IPS-15b (cell line): ENCODE measurements at regions not wholly inside any gene's neighbourhood (a gene's known extent, or its start where the extent isn't known, plus 50 kb on each side); places are given as distances from the start of the nearest gene placed in this dataset.

Source experiments
- H3K27me3 ChIP-seq: one replicate; pipeline ENCODE4 v1.6.1; 2013; ENCODE audit warnings: low read length; ENCODE audit not compliant: control insufficient read depth, insufficient read depth
- H3K36me3 ChIP-seq: one replicate; pipeline ENCODE4 v1.6.1; 2013; ENCODE audit warnings: low read length; ENCODE audit not compliant: control insufficient read depth, insufficient read depth
- H3K4me1 ChIP-seq: one replicate; pipeline ENCODE4 v1.6.1; 2013; ENCODE audit warnings: mild to moderate bottlenecking, low read length; ENCODE audit not compliant: control insufficient read depth, insufficient read depth
- H3K4me3 ChIP-seq: one replicate; pipeline ENCODE4 v1.5.1; 2013; ENCODE audit warnings: low read depth, low read length
- H3K9ac ChIP-seq: one replicate; pipeline ENCODE4 v1.6.1; 2013; ENCODE audit warnings: low read depth, mild to moderate bottlenecking, low read length
- H3K9me3 ChIP-seq: one replicate; pipeline ENCODE4 v1.6.1; 2013; ENCODE audit warnings: mild to moderate bottlenecking, low read length; ENCODE audit not compliant: control insufficient read depth, insufficient read depth

GRCh38 chr4:56112377-56112776 is 163.6 kb downstream of the CEP135 start:
- no peaks in the 10 kb centered on the region for H3K9me3 ChIP-seq
- no peaks in the 10 kb centered on the region for H3K36me3 ChIP-seq
- H3K4me1 ChIP-seq: peaks cover 3% of the 10 kb centered on the region
- H3K27me3 ChIP-seq: no peaks in the 10 kb centered on the region
- peak overlapping the region; percentile 4 for H3K9ac ChIP-seq
- H3K4me3 ChIP-seq: no peak overlapping the region

- no peaks in the 10 kb centered on the region for H3K36me3 ChIP-seq
- no peak overlapping the region for H3K9ac ChIP-seq
- no peaks in the 10 kb centered on the region for H3K4me1 ChIP-seq
- no peaks in the 10 kb centered on the region for H3K9me3 ChIP-seq
- H3K4me3 ChIP-seq: no peak overlapping the region
- no peaks in the 10 kb centered on the region for H3K27me3 ChIP-seq
These were observed 157.7 kb downstream of the CEP135 start for GRCh38 chr4:56106180-56107147.

DNA sequence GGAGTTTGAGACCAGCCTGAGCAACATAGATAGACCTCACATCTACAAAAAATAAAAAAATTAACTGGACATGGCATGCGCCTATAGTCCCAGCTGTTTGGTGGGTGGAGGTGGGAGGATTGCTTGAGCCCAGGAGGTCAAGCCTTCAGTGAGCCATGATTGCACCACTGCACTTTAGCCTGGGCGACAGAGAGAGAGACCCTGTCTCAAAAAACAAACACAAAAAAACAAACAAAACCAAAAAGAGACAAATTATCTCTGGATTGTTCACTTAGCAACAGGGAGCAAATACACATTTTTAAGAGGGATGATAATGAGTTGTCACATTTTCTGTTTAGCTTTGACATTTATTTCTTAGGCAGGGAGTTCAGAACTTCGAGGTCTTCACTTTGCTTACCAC is 155.4 kb downstream of the CEP135 start:
- H3K9me3 ChIP-seq: no peaks in the 10 kb centered on the region
- H3K9ac ChIP-seq: no peak overlapping the region
- no peaks in the 10 kb centered on the region for H3K27me3 ChIP-seq
- H3K4me3 ChIP-seq: no peak overlapping the region
- H3K36me3 ChIP-seq: no peaks in the 10 kb centered on the region
- no peaks in the 10 kb centered on the region for H3K4me1 ChIP-seq

DNA sequence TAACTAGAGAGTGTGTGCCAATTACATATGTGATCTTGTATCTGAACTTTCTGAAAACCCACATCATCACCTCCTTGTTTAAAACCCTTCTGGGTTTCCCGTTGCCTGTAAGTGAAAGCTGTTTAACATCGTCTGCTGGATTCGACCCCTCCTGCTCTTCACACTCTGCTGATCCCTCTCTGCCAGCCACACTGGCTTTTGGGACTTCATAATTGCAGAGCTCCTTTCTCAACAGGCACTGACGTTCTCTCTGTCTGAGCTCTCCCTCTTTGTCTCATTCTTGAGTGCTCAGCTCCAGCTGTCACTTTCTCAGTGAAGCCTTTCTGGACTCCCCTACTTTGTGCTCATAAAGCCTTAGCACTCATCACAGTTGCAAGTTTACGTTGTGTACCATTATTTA is 153.9 kb downstream of the CEP135 start:
- Histone ChIP-seq H3K9ac (no peak overlapping the region), H3K4me3 (no peak overlapping the region), H3K4me1 (no peaks in the 10 kb centered on the region), H3K36me3 (no peaks in the 10 kb centered on the region), H3K9me3 (no peaks in the 10 kb centered on the region), H3K27me3 (no peaks in the 10 kb centered on the region)

DNA sequence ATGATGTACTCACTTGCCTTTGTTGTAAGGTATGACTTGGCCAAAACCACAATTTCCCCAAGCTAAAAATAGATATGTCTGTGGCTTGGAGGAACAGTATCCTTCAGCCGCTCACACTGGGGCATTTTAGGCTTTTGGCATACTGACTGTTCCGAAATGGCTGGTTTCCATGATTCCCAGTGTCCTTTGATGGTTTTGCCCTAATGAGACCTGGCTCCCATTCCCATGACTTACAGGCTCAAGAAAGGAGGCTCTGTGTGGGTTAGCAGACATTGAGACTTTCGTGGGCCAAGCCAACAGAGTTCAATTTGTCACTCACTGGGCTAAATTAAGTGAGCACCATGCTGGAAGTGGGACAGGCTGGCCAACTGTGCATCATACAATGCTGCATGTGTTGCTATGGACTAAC is 150.6 kb downstream of the CEP135 start:
- H3K9me3 ChIP-seq: no peaks in the 10 kb centered on the region
- no peak overlapping the region for H3K9ac ChIP-seq
- no peak overlapping the region for H3K4me3 ChIP-seq
- H3K27me3 ChIP-seq: no peaks in the 10 kb centered on the region
- no peaks in the 10 kb centered on the region for H3K36me3 ChIP-seq
- no peaks in the 10 kb centered on the region for H3K4me1 ChIP-seq

- no peak overlapping the region for H3K4me3 ChIP-seq
- no peaks in the 10 kb centered on the region for H3K27me3 ChIP-seq
- no peaks in the 10 kb centered on the region for H3K9me3 ChIP-seq
- H3K9ac ChIP-seq: no peak overlapping the region
- H3K4me1 ChIP-seq: peaks cover 3% of the 10 kb centered on the region
- no peaks in the 10 kb centered on the region for H3K36me3 ChIP-seq
These were observed 144.8 kb downstream of the CEP135 start for GRCh38 chr4:56093576-56093975.

GRCh38 chr4:56092540-56092939 is 143.8 kb downstream of the CEP135 start:
- Histone ChIP-seq H3K4me1 (peaks cover 3% of the 10 kb centered on the region), H3K4me3 (no peak overlapping the region), H3K9ac (no peak overlapping the region), H3K36me3 (peaks cover 2% of the 10 kb centered on the region), H3K27me3 (no peaks in the 10 kb centered on the region), H3K9me3 (no peaks in the 10 kb centered on the region)

DNA sequence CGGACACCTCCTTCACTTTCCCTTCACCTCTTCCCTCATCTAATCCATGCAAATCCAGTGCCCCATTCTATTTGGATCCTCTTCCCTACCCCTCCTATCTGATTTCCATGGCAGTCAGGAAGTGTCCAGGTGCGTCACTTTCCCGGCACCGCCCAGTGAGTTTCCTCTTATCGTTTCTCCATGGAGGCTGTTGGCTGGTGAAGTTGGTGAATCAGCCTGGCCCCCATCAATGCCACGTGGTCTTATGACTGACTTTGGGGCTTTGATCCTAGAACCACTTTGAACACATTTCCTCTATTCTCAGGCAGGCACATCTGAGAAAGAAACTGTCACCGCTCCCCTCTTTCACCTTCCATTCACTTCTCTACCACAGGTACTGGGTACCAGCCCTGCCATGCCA is 137.8 kb downstream of the CEP135 start:
- H3K4me1 ChIP-seq: peaks cover 17% of the 10 kb centered on the region
- no peak overlapping the region for H3K9ac ChIP-seq
- no peak overlapping the region for H3K4me3 ChIP-seq
- no peaks in the 10 kb centered on the region for H3K27me3 ChIP-seq
- no peaks in the 10 kb centered on the region for H3K9me3 ChIP-seq
- H3K36me3 ChIP-seq: peaks cover 2% of the 10 kb centered on the region

DNA sequence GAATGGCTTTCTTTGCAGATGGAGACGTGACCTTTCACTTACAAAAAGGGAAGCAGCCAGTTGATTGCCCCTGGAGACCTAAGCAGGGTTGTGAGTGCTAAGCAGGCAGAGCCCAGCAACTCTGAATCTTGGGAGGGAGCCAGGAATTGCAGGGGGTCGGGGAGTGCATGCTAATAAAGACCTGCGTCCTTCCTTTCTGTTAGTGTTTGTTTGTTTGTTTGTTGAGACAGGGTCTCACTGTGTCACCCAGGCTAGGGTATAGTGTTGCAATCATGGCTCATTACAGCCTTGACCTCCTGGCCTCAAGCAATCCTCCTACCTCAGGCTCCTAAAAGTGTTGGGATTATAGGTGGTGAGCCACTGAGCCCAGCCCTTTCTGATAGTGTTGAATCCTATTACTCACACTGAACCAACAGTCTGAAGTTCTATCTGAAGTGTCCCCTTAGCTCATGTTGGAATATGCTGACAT is 137.4 kb downstream of the CEP135 start:
- Histone ChIP-seq H3K27me3 (no peaks in the 10 kb centered on the region), H3K36me3 (peaks cover 2% of the 10 kb centered on the region), H3K4me1 (peaks cover 17% of the 10 kb centered on the region), H3K4me3 (no peak overlapping the region), H3K9ac (no peak overlapping the region), H3K9me3 (no peaks in the 10 kb centered on the region)

DNA sequence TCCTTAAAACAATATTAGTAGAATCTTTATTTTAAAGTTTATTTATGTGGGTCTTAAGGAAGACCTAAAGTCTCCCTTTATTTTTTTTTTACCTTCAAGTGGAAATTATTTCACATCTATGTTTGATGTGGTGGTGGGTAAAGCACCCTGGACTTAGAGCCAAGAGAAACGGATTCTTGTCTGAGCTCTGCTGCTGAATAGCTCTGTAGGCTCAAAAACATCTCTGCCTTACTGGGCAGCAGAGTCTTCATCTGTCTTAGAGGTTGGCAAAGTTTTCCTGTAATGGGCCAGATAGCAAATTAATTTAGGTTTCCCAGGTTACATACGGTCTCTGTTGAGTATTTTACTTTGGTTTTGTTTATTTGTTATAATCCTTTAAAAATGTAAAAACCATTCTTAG is 136.5 kb downstream of the CEP135 start:
- peaks cover 17% of the 10 kb centered on the region for H3K4me1 ChIP-seq
- no peaks in the 10 kb centered on the region for H3K27me3 ChIP-seq
- H3K4me3 ChIP-seq: no peak overlapping the region
- peaks cover 2% of the 10 kb centered on the region for H3K36me3 ChIP-seq
- H3K9me3 ChIP-seq: no peaks in the 10 kb centered on the region
- H3K9ac ChIP-seq: no peak overlapping the region

- Histone ChIP-seq H3K9ac (no peak overlapping the region), H3K4me1 (peaks cover 17% of the 10 kb centered on the region)
These were observed 136.1 kb downstream of the CEP135 start for GRCh38 chr4:56084851-56085250.

More at GRCh38 chr4:56084851-56085250, 136.1 kb downstream of the CEP135 start:
- Histone ChIP-seq H3K36me3 (peaks cover 2% of the 10 kb centered on the region), H3K4me3 (no peak overlapping the region), H3K9me3 (no peaks in the 10 kb centered on the region), H3K27me3 (no peaks in the 10 kb centered on the region)
